IMR-90 (cell line): ENCODE measurements at regions not wholly inside any gene's neighbourhood (a gene's known extent, or its start where the extent isn't known, plus 50 kb on each side); places are given as distances from the start of the nearest gene placed in this dataset.

Experiments
- TF ChIP-seq, protein P1 (sequence below): fragments of 150-350 bp; IDR thresholded peaks from 2 replicates; pipeline ENCODE4 v1.6.1; 2017; ENCODE audit warnings: mild to moderate bottlenecking, antibody characterized with exemption, low read length, low read depth
- TF ChIP-seq, protein P2 (sequence below): conservative IDR thresholded peaks from 2 replicates; pipeline ENCODE4 v1.5.1; 2012; ENCODE audit warnings: mild to moderate bottlenecking, low read depth, low read length, improper control_type of control experiment

DNA sequence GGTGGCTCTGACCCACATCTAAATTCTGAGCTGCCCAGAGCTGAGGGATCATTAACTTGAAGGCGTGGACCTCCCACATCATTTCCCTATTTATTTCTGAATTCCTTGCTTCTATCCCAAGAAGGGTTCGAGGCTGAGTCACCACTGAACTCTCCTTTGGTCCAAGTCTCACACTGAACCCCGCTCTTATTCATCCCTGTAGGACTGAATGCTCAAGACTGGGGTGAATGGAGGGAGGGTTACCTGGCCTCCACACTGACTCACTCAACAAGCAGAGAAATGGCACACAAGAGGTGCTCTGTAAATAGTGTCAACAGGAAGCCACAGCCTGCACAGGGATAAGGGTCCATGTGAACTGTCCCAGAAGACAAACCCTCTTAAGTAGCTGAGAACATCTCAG lies 79.1 kb upstream of the FSTL4 start:
- TF ChIP-seq, protein P1, sequence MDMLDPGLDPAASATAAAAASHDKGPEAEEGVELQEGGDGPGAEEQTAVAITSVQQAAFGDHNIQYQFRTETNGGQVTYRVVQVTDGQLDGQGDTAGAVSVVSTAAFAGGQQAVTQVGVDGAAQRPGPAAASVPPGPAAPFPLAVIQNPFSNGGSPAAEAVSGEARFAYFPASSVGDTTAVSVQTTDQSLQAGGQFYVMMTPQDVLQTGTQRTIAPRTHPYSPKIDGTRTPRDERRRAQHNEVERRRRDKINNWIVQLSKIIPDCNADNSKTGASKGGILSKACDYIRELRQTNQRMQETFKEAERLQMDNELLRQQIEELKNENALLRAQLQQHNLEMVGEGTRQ, result no peak
- TF ChIP-seq, protein P2, sequence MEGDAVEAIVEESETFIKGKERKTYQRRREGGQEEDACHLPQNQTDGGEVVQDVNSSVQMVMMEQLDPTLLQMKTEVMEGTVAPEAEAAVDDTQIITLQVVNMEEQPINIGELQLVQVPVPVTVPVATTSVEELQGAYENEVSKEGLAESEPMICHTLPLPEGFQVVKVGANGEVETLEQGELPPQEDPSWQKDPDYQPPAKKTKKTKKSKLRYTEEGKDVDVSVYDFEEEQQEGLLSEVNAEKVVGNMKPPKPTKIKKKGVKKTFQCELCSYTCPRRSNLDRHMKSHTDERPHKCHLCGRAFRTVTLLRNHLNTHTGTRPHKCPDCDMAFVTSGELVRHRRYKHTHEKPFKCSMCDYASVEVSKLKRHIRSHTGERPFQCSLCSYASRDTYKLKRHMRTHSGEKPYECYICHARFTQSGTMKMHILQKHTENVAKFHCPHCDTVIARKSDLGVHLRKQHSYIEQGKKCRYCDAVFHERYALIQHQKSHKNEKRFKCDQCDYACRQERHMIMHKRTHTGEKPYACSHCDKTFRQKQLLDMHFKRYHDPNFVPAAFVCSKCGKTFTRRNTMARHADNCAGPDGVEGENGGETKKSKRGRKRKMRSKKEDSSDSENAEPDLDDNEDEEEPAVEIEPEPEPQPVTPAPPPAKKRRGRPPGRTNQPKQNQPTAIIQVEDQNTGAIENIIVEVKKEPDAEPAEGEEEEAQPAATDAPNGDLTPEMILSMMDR, result no peak
